OCI-LY3 (cell line): ENCODE measurements at regions not wholly inside any gene's neighbourhood (a gene's known extent, or its start where the extent isn't known, plus 50 kb on each side); places are given as distances from the start of the nearest gene placed in this dataset.
A peak's percentile ranks its signal among the peaks of the same experiment; 100 is the strongest.

Experiments used
- H2AFZ ChIP-seq: fragments of 200-600, 300-600 bp; shearing (Covaris generic); 2 replicates; pipeline ENCODE4 v1.6.0; 2014; ENCODE audit warnings: antibody characterized with exemption, low read depth, low read length
- H3K27ac ChIP-seq: fragments of 200-600, 300-600 bp; sonication (generic); 2 replicates; pipeline ENCODE4 v1.5.1; 2014; ENCODE audit warnings: mild to moderate bottlenecking, low read length, moderate library complexity, mixed read lengths
- H3K27me3 ChIP-seq: fragments of 200-600, 300-600 bp; sonication (generic); 2 replicates; pipeline ENCODE4 v1.6.1; 2014; ENCODE audit warnings: low read depth, low read length, mixed read lengths
- H3K36me3 ChIP-seq: fragments of 200-600, 300-600 bp; sonication (generic); replicated peaks from 2 replicates; pipeline ENCODE3; 2014; ENCODE audit warnings: low read depth, low read length, mixed read lengths
- H3K4me1 ChIP-seq: fragments of 300-600, 200-600 bp; sonication (generic); 2 replicates; pipeline ENCODE4 v1.6.1; 2014; ENCODE audit warnings: low read length, mixed read lengths
- H3K4me2 ChIP-seq: fragments of 200-600, 300-600 bp; sonication (generic); 2 replicates; pipeline ENCODE4 v1.6.1; 2014; ENCODE audit warnings: low read length, mixed read lengths
- H3K4me3 ChIP-seq: fragments of 300-600, 200-600 bp; sonication (generic); 2 replicates; pipeline ENCODE4 v1.5.1; 2014; ENCODE audit warnings: antibody characterized with exemption, mild to moderate bottlenecking, low read length, moderate library complexity
- H3K79me2 ChIP-seq: fragments of 300-600, 200-600 bp; shearing (Covaris generic); 2 replicates; pipeline ENCODE4 v1.6.1; 2014; ENCODE audit warnings: mild to moderate bottlenecking, low read length, mixed read lengths
- H3K9ac ChIP-seq: fragments of 300-600, 200-600 bp; shearing (Covaris generic); 2 replicates; pipeline ENCODE4 v1.6.0; 2014; ENCODE audit warnings: mild to moderate bottlenecking, low read length, moderate library complexity
- H3K9me3 ChIP-seq: fragments of 200-600, 300-600 bp; shearing (Covaris generic); 2 replicates; pipeline ENCODE4 v1.6.1; 2014; ENCODE audit warnings: low read length, mixed read lengths; ENCODE audit not compliant: insufficient read depth
- H4K20me1 ChIP-seq: fragments of 200-600, 300-600 bp; sonication (generic); 2 replicates; pipeline ENCODE4 v1.6.1; 2016; ENCODE audit warnings: low read length, mixed read lengths; ENCODE audit not compliant: insufficient read depth
- CTCF ChIP-seq: fragments of 200-600, 300-600 bp; sonication (generic); IDR thresholded peaks from 2 replicates; pipeline ENCODE4 v1.5.1; 2014; ENCODE audit warnings: antibody characterized with exemption, low read length, low read depth
- EZH2phosphoT487 ChIP-seq: fragments of 200-600 bp; shearing (Covaris generic); IDR thresholded peaks from 2 replicates; pipeline ENCODE4 v1.6.1; 2018; ENCODE audit warnings: antibody characterized with exemption, mixed run types, low read depth

- H3K9me3 ChIP-seq, result no peaks in the 10 kb centered on the region
- peaks cover 25% of the 10 kb centered on the region for H3K79me2 ChIP-seq
- TF ChIP-seq CTCF (no peak), EZH2phosphoT487 (no peak)
- peak overlapping the region; percentile 80 for H3K4me2 ChIP-seq
- peaks cover 80% of the 10 kb centered on the region for H3K4me1 ChIP-seq
- no peaks in the 10 kb centered on the region for H3K27me3 ChIP-seq
- H2AFZ ChIP-seq, result no peak overlapping the region
- no peaks in the 10 kb centered on the region for H4K20me1 ChIP-seq
- peak overlapping the region; percentile 87 for H3K27ac ChIP-seq
- H3K36me3 ChIP-seq, result no peaks in the 10 kb centered on the region
- H3K9ac ChIP-seq, result peak overlapping the region; percentile 74
- H3K4me3 ChIP-seq, result peak overlapping the region; percentile 60
Observed at GRCh38 chr7:131008840-131009711, 275.1 kb upstream of the KLF14 start.

GRCh38 chr7:131010029-131010716 is 276.2 kb upstream of the KLF14 start:
- Histone ChIP-seq H2AFZ (no peak overlapping the region), H3K4me2 (peak overlapping the region; percentile 80), H3K27me3 (no peaks in the 10 kb centered on the region), H3K36me3 (no peaks in the 10 kb centered on the region), H3K79me2 (peaks cover 25% of the 10 kb centered on the region), H3K4me1 (peaks cover 77% of the 10 kb centered on the region), H4K20me1 (no peaks in the 10 kb centered on the region), H3K27ac (peak overlapping the region; percentile 87), H3K4me3 (no peak overlapping the region), H3K9me3 (no peaks in the 10 kb centered on the region), H3K9ac (no peak overlapping the region)
- TF ChIP-seq CTCF, result no peak
- TF ChIP-seq EZH2phosphoT487, result no peak

- no peak overlapping the region for H2AFZ ChIP-seq
- no peaks in the 10 kb centered on the region for H3K36me3 ChIP-seq
- peak overlapping the region; percentile 22; the same call in 1 of the 2 replicates for H3K9ac ChIP-seq
- no peak overlapping the region for H3K4me3 ChIP-seq
- peak overlapping the region; percentile 48 for H3K27ac ChIP-seq
- no peaks in the 10 kb centered on the region for H4K20me1 ChIP-seq
- peaks cover 25% of the 10 kb centered on the region for H3K79me2 ChIP-seq
- TF ChIP-seq CTCF (no peak), EZH2phosphoT487 (no peak)
- H3K9me3 ChIP-seq, result no peaks in the 10 kb centered on the region
- H3K4me1 ChIP-seq, result peaks cover 77% of the 10 kb centered on the region
- H3K27me3 ChIP-seq, result no peaks in the 10 kb centered on the region
- peak overlapping the region; percentile 73 for H3K4me2 ChIP-seq
Observed at GRCh38 chr7:131010717-131011431, 276.9 kb upstream of the KLF14 start.

DNA sequence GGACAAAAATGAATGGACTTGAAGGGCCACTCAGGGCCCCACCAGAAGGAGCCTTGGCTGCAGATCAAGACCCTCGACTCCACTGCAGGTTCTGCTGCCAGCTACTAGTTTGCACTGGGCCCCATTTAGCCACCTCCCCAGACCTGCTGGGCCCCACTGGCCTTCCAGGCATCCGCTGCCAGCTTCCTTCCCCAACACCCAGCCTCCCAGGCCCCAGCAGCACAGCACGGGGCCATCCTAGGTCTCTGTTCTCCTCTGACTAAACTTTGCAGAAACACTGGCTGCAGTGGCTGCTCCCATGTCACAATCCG is 277.4 kb upstream of the KLF14 start:
- Histone ChIP-seq H3K36me3 (no peaks in the 10 kb centered on the region), H3K4me2 (peak overlapping the region; percentile 73), H4K20me1 (no peaks in the 10 kb centered on the region), H3K9ac (peak overlapping the region; percentile 22; the same call in 1 of the 2 replicates), H3K79me2 (peaks cover 25% of the 10 kb centered on the region), H3K4me3 (no peak overlapping the region), H3K4me1 (peaks cover 74% of the 10 kb centered on the region), H3K9me3 (no peaks in the 10 kb centered on the region), H2AFZ (no peak overlapping the region), H3K27ac (peak overlapping the region; percentile 48), H3K27me3 (no peaks in the 10 kb centered on the region)
- no peak for TF ChIP-seq CTCF
- no peak for TF ChIP-seq EZH2phosphoT487
